GM19438 (cell line): ENCODE measurements at regions not wholly inside any gene's neighbourhood (a gene's known extent, or its start where the extent isn't known, plus 50 kb on each side); places are given as distances from the start of the nearest gene placed in this dataset.
"Not testable (repeated sequence)": the region's sequence is repeated elsewhere in the genome, so short reads cannot be mapped to it uniquely, and the experiment has no call there.

Experiments used
- ATAC-seq: cut with Tn5 transposase; IDR thresholded peaks from one replicate; pipeline ENCODE4 v1.9.1; 2021; ENCODE audit warnings: low read depth; ENCODE audit not compliant: unreplicated experiment

GRCh38 chr6:166809721-166810120 lies 146.6 kb downstream of the RNASET2 start:
- ATAC-seq = no peak

DNA sequence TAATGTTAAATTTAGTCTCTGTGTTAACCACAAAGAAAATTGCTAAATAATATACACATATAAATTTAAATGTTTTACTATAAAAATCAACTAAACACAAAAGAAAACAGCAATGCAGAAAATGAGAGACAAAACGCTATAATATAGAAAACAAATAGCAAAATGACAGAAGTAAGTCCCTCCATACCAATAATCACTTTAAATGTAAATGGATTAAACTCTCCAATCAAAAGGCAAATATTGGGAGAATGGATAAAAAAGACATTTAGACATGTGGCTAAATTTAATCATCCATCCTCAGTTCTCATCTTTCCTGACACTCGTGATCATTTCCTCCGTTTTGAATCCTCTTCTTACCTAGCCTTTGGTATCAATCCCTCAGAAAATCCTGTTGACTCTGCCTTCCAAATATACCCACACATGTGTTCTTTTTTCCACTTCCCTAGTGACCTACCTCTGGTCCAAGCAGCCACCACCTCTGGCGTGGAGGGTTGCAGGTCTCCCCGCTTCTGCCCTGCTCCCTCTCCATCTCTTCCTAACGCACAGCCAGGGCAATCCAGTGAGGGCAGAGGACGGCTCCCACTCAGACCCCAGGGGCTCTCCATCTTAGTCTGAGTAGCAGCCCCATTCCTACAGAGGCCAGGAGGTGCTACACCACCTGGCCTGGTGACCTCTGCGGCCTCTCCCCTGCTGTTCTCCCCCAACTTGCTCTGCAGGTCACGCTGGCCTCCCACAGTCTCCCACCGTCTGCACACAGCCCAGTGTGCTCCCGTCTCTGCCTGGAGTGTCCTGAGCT lies 149.2 kb downstream of the RNASET2 start:
- no peak for ATAC-seq

- no peak for ATAC-seq
Observed at GRCh38 chr6:166806217-166806838, 150.0 kb downstream of the RNASET2 start.

DNA sequence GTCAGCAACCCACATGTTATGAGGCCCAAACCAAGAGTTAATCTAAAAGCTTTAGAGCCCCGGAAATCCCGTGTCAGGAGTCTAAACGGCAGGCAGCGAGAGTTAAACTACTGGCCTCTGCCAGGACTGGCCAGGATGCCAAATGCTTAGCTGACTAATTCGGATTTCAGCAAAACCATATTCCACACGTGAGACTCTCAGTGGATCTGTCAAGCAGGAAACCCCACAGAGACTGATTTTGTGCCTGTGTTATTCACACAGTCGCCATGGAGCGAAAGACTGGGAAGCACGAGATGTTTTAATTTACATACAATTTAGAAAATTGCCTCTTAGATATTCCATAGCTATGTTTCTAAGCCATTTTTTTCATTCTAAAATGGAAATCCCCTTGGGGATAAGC lies 152.9 kb downstream of the RNASET2 start:
- no peak for ATAC-seq

GRCh38 chr6:166802401-166802800 lies 153.9 kb downstream of the RNASET2 start:
- ATAC-seq = no peak

DNA sequence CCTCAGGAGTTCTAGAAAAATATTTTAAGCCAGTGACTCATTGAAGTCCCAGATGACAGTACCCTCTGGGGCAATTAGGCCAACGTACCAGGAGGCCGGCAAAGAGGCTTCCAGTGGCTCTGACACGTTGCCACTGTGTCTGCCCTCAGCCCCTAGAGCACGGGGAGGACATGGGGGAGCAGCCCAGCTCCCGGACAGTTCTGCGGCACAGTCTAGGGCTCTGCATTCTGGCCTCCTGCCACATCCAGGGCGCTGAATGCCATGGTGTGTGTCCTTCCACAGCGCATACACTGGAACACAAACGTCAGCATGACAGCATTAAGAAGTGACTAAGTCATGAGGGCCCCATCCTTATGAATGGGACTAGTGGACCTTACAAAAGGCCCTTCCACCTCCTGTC lies 156.2 kb downstream of the RNASET2 start:
- ATAC-seq = no peak

GRCh38 chr6:166798652-166799051 lies 157.7 kb downstream of the RNASET2 start:
- no peak for ATAC-seq

- no peak for ATAC-seq
Observed at GRCh38 chr6:166796610-166797009, 159.7 kb downstream of the RNASET2 start.

GRCh38 chr6:166795879-166796278 lies 160.5 kb downstream of the RNASET2 start:
- ATAC-seq = no peak

DNA sequence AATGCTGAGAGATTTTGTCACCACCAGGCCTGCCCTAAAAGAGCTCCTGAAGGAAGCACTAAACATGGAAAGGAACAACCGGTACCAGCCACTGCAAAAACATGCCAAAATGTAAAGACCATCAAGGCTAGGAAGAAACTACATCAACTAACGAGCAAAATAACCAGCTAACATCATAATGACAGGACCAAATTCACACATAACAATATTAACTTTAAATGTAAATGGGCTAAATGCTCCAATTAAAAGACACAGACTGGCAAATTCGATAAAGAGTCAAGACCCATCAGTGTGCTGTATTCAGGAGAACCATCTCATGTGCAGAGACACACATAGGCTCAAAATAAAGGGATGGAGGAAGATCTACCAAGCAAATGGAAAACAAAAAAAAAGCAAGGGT lies 163.8 kb upstream of the RPS6KA2 start:
- not testable (repeated sequence) for ATAC-seq

- ATAC-seq = not testable (repeated sequence)
Observed at GRCh38 chr6:166788846-166789529, 161.9 kb upstream of the RPS6KA2 start.

DNA sequence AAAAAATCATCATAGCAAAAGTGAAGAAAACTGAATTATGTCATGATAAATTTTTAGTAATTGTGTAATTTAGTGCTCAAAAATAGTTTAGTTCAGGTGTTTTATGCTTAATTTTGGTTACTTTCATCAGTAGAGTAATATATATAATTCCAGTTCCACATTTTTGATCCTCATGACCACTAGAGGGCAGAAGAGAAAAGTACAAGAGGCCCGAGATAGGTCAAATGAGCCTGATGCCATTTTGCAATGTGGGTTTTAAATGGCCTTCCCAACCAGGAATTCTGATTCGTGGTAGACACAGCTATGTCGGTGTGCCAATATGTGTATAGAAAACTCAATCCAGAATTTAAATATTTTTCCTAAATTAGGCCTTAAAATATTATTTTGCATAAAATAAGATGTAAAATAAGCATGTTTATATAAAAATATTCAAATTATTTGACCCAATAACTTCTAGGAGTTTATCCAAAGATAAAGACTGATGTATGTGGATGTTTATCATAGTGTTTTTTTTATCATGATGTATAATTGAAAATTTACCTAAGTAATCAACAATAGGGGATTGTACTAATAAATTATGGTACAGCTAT lies 159.7 kb upstream of the RPS6KA2 start:
- ATAC-seq = no peak

DNA sequence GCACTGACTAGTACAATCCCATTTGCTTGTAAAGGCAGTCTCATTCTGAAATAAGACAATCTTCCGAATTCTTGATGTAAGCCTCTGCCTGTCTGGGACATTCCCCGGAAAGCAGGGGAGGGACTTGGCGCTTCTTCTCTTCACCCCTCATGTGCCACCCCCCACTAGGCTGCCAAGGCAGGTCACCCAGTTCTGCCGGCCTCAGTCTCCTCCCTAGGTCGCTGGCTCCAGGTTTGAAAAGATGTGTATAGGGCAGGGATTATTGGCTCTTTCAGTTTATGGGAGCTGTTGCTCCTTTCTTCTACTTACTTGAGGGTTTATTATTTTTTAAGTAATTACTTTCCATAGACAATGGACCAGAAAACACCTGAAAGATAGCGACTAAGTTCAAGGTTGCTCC lies 158.1 kb upstream of the RPS6KA2 start:
- no peak for ATAC-seq

DNA sequence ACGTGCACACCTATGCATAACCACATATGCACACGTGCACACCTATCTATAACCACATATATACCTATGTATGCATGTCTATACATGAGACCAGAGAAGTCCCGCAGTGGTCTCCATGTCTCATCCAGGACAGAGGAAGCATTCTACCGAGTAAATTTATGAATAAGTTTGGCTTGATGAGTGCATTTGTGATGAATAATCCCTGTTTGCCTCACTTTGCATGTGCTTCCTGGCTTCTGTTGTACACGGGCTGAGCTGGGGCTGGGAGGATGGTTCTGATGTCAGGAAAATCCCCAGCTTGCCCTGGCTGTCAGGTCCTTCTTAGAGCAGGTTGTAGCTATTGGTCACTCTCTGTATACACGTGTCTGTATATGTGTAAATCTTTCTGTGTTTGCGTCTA lies 157.6 kb upstream of the RPS6KA2 start:
- ATAC-seq = no peak

DNA sequence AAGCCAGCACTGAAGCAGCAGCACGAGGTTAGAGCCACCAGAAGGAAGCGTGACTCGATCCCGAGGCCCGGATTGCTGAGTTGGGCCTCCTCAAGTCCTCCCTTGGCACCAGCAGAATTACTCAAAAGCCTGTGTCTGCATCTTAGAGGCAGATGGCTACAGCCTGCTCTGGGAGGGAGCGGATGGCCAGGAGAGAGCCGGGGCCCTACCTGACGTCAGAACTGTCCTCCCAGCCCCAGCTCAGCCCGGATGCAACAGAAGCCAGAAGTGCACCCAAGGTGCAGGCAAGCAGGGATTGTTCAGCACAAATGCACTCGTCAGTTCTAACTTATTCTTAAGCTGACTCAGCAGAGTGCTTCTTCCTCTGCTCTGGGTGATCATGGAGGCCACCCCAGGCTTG lies 155.5 kb upstream of the RPS6KA2 start:
- no peak for ATAC-seq

GRCh38 chr6:166781331-166781730 lies 154.3 kb upstream of the RPS6KA2 start:
- ATAC-seq = no peak

- ATAC-seq = no peak
Observed at GRCh38 chr6:166779963-166780683, 153.1 kb upstream of the RPS6KA2 start.

- ATAC-seq = no peak
Observed at GRCh38 chr6:166779381-166779780, 152.3 kb upstream of the RPS6KA2 start.

- ATAC-seq = no peak
Observed at GRCh38 chr6:166778776-166779175, 151.7 kb upstream of the RPS6KA2 start.

- ATAC-seq = no peak
Observed at GRCh38 chr6:166778046-166778445, 151.0 kb upstream of the RPS6KA2 start.
